NCI-H1105 (cell line): ENCODE measurements at regions not wholly inside any gene's neighbourhood (a gene's known extent, or its start where the extent isn't known, plus 50 kb on each side); places are given as distances from the start of the nearest gene placed in this dataset.

Source experiments
- DNase-seq: peaks from one replicate; lab custom pipeline; 2025; lab: John Stamatoyannopoulos, UW

DNA sequence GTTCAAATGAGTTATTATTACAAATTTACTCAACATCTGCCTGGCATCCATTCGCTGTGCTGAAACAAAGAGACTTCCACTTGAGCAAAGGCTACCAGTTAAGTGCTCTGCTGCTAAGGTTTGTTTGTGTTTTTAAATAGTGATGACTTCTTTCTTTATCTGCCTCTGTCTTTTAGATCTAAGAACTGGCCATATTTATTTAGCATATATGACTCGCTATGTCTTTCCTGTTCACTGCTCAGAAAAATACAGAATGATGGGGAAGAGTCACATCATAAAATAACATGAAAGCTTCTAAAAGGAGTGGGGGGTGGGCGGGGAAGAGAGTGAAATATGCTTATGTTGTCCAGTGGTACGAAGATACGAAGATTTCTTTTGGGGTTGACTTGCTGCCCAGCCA, 322.2 kb downstream of the GPAT3 start:
- no peak for DNase-seq

DNA sequence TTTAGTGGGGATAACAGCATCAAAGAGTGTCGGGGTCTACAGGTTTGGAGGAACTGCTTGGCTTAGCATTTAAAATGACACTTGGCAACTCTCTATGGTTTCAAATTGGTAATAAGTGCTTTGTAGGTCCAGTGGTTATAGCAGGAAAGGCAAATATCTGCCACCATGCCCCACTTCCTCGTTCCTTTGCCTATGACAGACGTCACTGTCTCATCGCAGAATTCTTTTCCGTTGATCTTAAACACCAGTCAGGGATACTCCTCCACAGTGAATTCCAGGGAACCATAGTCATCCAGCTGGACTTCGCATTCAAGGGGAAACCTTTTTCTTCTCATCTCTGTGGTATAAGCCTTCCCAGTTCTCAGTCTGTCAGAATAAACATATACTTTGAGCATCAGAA, 319.1 kb downstream of the GPAT3 start:
- no peak for DNase-seq

DNA sequence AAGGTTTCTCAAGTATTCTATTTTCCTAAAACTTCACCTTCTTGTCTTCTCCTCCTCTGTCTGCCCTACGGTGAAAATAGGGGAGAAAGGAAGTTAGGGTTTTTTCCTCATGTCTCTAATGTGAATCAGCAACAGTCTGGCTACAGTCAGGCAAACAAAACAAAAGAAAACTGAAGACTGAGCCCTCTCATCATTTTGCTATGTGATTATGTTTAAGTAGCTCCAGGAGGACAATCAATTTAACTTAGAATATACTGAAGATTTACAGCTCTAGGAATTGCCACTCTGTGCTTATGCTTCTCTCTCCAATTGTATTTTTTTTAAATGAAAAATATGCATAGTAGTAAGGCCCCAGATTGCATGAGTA, 316.2 kb downstream of the GPAT3 start:
- no peak for DNase-seq

DNA sequence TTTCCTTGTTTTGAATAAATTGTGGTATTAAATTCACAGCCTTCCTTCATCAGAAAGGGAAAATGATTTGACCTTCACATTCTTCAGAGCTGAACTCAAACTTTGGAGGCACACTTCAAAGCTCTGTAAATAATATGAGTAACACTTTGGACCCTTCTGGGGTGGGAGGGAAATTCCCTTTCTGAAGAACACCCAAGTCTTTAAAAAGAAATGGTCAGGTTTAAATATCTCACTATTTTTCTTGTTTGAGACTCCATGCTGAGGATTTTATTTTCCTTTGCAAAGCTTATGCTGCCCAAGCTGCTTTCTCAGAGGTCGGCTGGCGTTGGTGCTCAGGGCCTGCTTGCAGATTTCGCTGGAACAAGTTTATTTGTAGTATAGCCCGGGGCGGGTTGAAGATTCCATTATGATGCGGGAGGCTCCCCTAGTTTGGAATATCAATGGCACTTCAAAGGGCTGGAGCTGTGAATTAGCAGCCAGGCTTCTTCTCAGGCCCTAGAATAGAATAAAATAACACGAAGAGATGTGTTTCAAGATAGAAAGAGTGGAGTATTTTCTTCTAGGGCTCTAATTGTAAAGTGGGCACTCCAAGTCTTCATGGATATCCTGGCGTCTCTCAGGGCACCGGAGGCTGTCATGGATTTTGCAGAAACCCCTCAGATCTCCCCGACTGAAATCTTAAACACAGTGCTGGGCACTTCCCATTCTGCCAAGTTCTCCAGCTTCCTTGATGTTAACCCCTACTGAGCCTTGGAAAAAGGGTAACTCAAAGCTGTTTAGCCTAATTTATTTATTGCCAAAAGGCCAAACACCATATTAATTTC, 315.6 kb downstream of the GPAT3 start:
- DNase-seq = no peak

DNA sequence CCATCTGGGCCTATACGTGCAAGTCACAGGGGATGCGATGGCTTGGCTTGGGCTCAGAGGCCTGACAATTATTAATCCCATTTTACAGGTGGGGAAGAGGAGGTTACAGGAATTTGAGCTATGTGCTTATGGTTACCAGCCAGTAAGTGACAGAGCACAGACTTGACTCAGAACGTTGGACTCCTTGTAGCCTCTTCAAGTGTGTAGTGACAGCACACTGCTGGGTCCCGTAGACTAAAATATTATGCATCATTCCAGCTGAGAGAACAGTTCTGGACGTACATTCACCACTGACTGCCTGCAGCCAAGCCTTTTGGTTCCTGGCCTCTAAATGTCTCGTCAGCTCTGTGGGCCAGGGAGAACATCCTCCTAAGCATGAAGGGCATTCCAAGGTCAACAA, 314.5 kb downstream of the GPAT3 start:
- DNase-seq = no peak

DNA sequence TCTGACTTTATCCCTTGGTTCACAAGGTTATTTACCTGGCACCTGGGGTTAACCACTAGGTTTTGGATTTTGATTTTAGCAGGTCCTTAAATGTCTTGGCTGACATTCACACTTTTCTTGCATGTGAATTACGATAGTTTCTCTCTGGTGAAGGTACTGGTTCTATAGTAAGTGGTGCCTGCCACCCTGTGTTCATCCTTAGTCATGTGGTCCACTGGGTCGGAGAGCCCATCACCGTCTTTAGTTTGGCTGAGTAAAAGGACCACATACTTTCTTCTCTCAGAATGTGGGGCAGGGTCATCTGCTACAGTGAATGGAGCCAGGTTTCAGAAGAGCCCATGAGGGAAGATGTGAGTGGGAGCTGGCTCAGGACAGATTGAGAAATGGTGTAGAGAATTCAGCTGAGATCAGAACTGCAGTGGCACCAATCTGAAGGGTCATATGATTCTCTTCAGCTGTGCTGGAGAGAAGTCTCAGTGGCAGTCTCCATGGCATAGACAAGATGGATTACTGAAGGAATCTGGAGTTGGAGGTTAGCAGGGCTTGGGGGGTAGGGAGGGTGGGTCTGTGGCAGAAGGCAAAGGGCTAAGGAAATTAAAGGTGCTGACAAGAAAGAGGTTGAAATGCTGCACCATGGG, 310.4 kb downstream of the GPAT3 start:
- no peak for DNase-seq

DNA sequence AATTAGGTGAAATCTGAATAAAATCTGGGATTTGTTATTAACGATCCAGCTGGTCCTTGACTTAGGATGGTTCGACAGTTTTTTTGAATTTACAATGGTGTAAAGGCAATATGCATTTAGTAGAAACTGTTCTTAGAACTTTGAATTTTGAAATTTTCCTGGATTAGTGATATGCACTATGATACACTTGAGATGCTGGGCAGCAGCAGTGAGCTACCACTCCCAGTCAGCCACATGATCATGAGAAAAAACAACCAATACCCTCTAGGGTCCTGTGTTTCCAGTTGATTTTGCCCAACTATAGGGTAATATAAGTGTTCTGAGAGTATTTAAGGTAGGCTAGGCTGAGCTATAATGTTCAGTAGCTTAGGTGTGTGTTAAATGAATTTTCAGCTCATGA, 303.7 kb downstream of the GPAT3 start:
- DNase-seq = no peak

DNA sequence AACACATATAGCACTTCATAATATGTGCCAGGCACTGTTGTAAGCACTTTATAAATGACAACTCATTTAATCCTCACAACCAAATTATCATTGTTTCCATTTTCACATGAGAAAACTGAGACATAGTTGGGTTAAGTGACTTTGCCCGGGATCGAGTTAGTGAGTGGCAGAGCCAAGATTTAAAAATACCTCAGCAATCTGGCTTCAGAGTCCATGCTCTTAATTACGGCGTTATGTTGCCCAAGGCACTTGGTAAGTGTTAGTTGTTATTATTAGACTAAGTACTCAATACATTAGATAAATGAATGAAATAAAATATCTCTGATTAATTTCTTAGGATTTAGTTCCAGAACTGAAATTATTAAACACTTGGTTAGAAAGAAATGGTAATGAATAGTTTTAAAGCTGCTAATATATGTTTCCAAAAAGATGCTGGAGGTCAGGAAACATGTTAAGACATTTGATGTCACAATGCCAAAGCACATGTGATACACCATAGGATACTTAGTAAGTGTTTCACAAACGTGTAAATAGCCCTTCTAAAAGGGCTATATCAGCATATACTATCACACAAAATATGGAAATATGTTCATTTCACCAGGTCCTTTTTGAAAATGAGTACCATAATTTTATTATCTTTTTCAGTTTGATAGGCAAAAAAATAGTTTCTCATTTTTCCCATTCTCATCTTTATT, 301.9 kb downstream of the GPAT3 start:
- DNase-seq = no peak

DNA sequence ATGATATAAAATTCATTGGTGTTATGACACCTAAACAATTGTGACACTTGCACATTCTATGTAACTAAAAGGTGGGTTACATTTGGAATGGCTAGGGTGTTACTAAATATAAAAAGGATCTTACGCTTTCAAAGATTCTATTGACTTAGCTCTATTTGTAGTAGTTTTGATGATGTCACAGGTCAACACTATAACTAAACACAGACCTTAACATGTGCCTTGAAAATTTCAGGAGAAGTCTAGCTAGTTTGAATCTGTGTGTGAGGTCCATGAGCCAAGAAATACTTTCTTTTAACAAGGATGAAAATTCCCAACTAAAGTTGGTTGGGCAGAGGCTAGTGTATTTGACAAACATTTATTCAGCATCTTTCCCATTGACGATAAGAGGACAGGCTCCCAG, 298.0 kb downstream of the GPAT3 start:
- DNase-seq = no peak

DNA sequence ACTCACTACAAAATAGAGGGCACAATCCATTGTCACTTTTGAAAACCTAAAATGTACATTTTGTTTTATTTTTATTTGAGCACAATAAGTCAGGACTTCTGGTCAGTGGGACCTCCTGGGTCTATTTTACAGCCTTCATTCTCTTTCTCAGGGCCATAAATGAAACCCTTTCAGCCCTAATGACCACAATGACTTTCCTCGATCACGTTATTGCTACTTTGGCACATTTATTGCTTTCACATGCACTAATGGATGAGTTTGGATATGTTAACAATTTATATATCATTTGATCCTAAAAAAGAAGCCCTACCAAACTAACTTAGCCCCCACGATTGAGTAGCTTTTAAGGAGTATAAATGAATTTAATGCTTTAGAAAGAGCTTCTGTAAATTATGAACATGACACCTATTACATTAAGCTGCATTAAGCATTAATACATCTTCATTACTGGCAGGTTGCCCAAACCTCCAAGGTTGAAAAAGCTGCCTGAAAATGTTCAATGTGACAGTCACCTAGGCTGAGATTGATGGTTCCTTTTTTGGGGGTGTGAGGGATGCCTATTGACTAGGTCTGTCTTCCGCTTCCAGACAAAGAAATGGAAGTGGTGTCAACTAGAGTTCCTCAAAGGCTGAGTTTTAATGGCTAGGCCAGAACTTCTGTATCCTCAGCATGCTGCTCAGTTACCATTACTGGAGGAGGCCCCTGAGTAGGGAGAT, 296.4 kb downstream of the GPAT3 start:
- DNase-seq = no peak

DNA sequence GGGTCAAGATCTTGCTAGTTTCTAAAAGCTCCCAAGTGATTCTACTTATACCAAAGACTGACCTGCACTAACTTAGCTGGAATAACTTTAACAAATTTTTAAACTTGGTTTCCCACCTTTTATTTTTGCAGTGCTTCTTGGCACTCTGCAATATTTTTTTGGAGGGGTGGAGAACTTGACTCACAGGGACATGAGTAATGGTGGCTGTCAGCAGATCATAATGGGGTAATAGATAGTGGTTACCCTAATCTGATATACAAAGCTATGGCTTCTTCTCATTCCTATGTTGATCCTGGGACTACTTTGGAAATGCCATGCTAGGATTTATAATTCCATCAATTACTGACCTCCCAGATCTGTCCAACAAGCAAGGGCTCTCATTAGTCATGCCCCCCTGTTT, 295.7 kb downstream of the GPAT3 start:
- DNase-seq = no peak

DNA sequence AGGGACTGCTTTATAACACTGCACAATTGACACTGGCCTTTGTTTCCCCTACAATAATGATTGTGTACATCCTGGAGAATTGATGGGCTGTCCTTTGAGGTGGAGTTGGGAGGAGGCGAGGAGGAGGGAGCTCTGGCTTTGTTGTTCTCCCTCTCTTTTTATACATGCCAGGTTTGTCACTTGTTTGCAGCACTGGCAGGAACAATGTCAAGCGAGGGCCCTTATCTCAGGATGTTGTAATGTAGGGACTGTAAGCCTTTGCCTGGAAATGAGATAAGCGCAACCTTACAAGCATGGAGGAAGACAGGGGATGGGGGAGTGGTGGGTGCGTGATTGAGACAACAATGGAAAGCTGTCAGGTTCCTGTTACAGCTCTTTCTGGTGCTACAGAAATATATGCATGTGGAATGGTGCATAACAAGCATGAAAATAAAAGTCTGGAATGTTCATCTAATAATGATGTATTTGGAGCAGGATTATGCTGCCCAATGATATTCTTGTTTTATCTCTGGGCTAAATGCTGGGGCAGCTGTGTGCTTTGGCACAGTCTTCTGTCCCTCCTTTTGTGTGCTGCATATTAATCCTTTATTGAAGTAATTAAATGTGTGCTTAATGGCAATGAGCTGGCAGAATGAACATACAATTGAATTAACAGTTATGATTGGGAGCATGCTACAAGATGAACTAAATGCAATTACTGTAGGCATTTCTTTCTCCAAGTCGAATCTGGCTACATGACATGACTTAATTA, 294.4 kb downstream of the GPAT3 start:
- DNase-seq = no peak

DNA sequence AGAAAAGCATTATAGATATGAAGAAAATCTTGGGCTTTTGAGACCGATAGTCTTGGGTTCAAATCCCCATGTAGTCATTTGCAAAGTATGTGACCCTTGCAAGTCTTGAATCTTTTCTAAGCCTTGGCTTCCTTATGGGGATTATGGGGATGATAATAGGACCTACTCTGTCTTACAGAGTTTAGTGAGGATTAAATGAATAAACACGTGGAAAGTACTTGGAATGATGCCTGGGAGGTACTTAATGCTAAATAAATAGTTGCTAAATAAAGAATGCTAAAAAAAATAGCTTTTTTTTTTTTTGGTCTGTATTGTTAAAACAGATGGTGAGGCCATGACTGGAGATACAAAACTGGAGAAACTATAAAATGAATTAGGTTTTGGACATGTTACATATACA, 292.7 kb downstream of the GPAT3 start:
- no peak for DNase-seq

DNA sequence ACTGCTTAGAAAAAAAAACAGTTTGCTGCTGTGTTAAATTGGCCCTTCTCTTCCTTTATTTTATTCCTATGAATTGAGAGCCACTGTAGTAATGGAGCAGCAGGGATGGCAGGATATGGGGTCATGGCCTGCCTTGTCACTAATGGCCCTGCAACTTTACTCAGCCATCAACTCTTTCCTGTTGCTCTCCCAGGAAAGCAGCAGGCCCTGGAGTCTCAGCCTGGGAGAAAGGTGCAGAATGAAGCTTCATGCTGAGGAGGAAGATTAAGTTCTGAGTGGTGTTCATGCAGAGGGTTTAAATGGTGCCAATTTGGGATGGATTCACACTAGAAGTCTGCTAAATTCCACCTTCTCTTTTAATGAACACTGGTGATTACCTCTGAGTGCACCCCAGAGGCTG, 285.6 kb downstream of the GPAT3 start:
- no peak for DNase-seq

DNA sequence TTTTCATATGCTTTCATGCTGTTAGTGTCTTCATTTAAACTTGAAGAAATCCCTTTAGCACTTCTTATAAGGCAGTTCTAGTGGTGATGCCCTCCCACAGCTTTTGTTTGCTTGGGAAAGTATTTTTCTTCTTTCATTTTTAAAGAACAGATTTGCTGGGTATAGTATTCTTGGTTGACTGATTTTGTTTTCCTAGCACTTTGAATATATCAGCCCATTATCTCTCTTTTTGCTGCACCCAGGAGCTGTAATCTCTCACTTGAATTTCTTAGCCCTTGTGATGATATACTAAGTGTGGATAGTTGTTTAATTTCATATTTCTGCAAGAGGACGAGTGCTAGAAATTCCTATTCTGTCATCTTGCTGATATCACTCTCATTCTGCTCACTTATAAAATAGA, 283.7 kb downstream of the GPAT3 start:
- no peak for DNase-seq

DNA sequence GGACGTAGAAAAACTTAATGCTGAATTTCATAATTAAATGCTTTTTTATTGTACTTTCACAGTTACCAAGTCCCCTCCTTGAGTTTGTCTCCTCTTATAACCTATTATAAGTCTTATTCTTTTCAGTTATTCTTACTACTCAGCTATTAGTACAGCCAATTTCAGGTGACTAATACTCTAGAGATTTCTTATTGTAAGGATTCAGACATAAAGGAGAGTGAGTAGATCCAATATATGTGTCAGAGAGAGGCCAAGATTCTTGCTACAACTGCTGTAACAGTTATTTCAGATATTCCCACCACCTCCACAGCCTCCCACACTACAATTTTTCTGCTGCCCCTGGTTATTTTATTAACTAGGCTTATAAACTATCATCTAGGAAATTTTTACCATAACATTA, 274.5 kb downstream of the GPAT3 start:
- no peak for DNase-seq

DNA sequence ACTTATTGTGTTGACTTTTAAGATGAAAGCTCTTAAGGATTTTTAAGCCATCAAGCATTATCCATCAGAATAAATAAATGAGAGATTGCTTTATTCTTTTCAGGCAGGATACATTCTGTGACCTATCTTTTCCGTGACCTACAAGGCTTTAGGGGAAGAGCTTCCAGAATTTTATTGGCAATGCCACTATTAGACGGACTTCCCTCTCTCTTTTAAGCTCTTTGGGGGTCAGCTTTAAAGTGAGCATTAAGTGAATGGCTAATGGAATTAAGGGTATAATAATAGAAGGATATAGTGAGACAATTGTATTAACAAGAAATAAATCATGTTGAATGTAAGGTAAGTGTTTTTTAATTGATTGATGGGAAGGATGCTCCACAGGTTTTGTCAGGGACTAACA, 273.7 kb downstream of the GPAT3 start:
- DNase-seq = no peak

DNA sequence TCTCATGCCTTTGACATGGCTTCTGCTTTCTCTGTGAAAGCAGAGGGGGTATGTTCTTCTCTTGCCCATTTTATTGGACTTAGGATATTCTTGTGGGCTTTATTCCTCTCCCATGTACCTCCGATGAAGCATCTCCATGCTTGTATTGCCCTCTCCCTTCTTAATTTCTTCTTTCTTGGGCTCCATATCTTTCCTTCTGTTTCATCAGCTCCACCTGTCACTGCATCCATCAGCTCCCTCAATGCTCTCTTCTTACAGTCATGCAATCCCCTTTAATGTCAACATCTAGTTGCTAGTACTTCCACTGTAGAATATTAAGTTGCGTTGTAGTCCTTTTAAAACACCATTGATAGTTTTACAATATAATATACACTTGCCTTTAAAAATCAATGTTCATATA, 257.6 kb downstream of the GPAT3 start:
- DNase-seq = no peak

DNA sequence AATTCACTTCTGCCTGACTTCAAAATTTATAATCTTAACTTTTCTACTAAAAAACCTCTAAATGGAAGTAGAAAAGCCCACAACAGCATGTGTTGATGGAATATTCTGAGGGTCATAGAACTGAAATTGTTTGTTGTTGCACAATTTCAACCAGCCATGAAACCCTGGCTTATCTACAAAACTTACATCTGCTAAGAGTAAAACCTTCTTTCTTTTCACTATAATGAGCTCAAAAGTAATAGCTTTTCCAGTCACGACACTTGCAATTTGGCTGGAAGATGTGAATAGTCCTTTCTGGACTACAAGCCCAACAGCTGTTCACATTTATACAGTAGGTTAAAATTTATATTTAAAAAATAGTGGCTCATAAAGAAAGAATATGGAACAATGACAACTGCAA, 250.0 kb downstream of the GPAT3 start:
- DNase-seq = no peak

DNA sequence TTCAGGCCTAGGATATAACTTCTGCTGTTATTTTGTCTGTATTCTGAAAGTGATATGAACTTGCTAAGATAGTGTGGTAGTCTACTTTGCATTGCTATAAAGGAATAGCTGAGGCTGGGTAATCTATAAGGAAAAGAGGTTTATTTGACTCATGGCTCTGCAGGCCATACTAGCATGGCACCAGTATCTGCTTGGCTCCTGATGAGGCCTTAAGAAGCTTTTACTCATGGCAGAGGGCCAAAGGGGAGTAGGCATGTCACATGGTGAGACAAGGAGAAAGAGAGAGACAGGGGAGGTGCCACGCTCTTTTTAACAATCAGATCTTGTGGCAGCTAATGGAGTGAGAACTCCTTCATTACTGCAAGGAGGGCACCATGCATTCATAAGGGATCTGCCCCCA, 247.3 kb downstream of the GPAT3 start:
- DNase-seq = no peak

DNA sequence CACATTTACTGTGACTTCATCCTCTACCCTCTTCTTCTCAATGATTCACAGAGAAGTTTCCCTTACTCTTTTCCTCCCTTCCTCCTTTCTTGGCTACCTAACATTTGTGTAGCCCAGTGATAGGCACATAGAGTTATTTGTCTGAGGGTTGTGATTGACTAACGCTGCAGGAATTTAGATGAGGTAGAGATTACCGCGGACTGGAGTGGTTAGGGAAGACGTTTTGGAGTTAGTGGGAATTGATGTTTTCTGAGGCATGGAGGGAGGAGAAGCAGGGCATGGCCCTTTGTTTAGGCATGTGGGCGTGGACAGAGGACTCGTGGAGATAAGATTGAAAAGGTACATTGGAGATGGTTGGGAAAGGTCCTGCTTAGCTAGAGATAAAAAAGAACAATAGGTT, 246.7 kb downstream of the GPAT3 start:
- DNase-seq = no peak

DNA sequence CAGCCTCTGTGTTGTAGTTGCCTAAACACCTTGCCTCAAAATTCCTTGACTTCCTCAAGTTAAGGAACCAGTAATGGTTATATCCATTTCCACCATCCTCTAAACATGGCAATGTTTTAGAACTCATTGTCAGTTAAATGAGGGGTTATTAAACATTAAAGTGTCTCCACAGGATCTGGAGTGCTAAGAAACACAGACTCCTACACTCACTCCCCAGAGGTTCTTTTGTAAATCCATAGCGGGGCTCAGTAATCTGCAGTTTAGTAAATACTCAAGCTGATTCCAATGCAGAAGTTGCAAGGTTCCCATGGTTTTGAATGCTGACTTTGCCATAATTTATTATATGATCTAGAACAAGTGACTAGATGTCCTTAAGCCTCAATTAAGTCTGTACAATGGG, 245.5 kb downstream of the GPAT3 start:
- no peak for DNase-seq
